ENCODE measurements at regions not wholly inside any gene's neighbourhood (a gene's known extent, or its start where the extent isn't known, plus 50 kb on each side); places are given as distances from the start of the nearest gene placed in this dataset.

- TF ChIP-seq, protein P1, sequence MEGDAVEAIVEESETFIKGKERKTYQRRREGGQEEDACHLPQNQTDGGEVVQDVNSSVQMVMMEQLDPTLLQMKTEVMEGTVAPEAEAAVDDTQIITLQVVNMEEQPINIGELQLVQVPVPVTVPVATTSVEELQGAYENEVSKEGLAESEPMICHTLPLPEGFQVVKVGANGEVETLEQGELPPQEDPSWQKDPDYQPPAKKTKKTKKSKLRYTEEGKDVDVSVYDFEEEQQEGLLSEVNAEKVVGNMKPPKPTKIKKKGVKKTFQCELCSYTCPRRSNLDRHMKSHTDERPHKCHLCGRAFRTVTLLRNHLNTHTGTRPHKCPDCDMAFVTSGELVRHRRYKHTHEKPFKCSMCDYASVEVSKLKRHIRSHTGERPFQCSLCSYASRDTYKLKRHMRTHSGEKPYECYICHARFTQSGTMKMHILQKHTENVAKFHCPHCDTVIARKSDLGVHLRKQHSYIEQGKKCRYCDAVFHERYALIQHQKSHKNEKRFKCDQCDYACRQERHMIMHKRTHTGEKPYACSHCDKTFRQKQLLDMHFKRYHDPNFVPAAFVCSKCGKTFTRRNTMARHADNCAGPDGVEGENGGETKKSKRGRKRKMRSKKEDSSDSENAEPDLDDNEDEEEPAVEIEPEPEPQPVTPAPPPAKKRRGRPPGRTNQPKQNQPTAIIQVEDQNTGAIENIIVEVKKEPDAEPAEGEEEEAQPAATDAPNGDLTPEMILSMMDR (IDR thresholded peaks at IDR 0.05): no peak
- TF ChIP-seq POLR2A (IDR thresholded peaks at IDR 0.05): no peak
Observed at GRCh38 chr5:93289942-93290341, 291.1 kb downstream of the NR2F1-AS1 start.
